ENCODE measurements at regions not wholly inside any gene's neighbourhood (a gene's known extent, or its start where the extent isn't known, plus 50 kb on each side); places are given as distances from the start of the nearest gene placed in this dataset.
"Not testable (repeated sequence)": the region's sequence is repeated elsewhere in the genome, so short reads cannot be mapped to it uniquely, and the experiment has no call there.

GRCh38 chr10:76628801-76629200, 1008.8 kb downstream of the KCNMA1 start:
- Mint-ChIP-seq H3K4me1 (ENCODE audit: low read depth) (no peaks in the 10 kb centered on the region), H3K27ac (no peak overlapping the region), H3K9me3 (no peaks in the 10 kb centered on the region), H3K36me3 (ENCODE audit: low read depth) (no peaks in the 10 kb centered on the region), H3K4me3 (no peak overlapping the region), H3K27me3 (ENCODE audit: low read depth) (no peaks in the 10 kb centered on the region)

GRCh38 chr10:76626386-76626785, 1011.2 kb downstream of the KCNMA1 start:
- no peak overlapping the region for H3K4me3 Mint-ChIP-seq
- H3K27me3 Mint-ChIP-seq (ENCODE audit: low read depth) = no peaks in the 10 kb centered on the region
- no peak overlapping the region for H3K27ac Mint-ChIP-seq

GRCh38 chr10:76624470-76624869, 1013.1 kb downstream of the KCNMA1 start:
- Mint-ChIP-seq H3K27ac (no peak overlapping the region), H3K36me3 (ENCODE audit: low read depth) (no peaks in the 10 kb centered on the region), H3K4me1 (ENCODE audit: low read depth) (no peaks in the 10 kb centered on the region), H3K9me3 (no peaks in the 10 kb centered on the region), H3K4me3 (no peak overlapping the region), H3K27me3 (ENCODE audit: low read depth) (no peaks in the 10 kb centered on the region)

More at GRCh38 chr10:76626386-76626785, 1011.2 kb downstream of the KCNMA1 start:
- Mint-ChIP-seq H3K4me1 (ENCODE audit: low read depth) (no peaks in the 10 kb centered on the region), H3K9me3 (no peaks in the 10 kb centered on the region), H3K36me3 (ENCODE audit: low read depth) (no peaks in the 10 kb centered on the region)

- Mint-ChIP-seq H3K27ac (no peak overlapping the region), H3K36me3 (ENCODE audit: low read depth) (no peaks in the 10 kb centered on the region), H3K9me3 (no peaks in the 10 kb centered on the region), H3K4me3 (no peak overlapping the region), H3K27me3 (ENCODE audit: low read depth) (no peaks in the 10 kb centered on the region), H3K4me1 (ENCODE audit: low read depth) (no peaks in the 10 kb centered on the region)
These were observed 1015.6 kb downstream of the KCNMA1 start for GRCh38 chr10:76621886-76622620.

GRCh38 chr10:76618641-76619040, 1019.0 kb downstream of the KCNMA1 start:
- Mint-ChIP-seq H3K36me3 (ENCODE audit: low read depth) (no peaks in the 10 kb centered on the region), H3K4me3 (no peak overlapping the region), H3K27me3 (ENCODE audit: low read depth) (no peaks in the 10 kb centered on the region), H3K9me3 (no peaks in the 10 kb centered on the region), H3K27ac (no peak overlapping the region), H3K4me1 (ENCODE audit: low read depth) (no peaks in the 10 kb centered on the region)

- Mint-ChIP-seq H3K27me3 (ENCODE audit: low read depth) (no peaks in the 10 kb centered on the region), H3K4me3 (no peak overlapping the region), H3K4me1 (ENCODE audit: low read depth) (no peaks in the 10 kb centered on the region), H3K36me3 (ENCODE audit: low read depth) (no peaks in the 10 kb centered on the region), H3K9me3 (no peaks in the 10 kb centered on the region), H3K27ac (no peak overlapping the region)
These were observed 1019.4 kb downstream of the KCNMA1 start for GRCh38 chr10:76618171-76618570.

GRCh38 chr10:76616666-76617065, 1020.9 kb downstream of the KCNMA1 start:
- H3K36me3 Mint-ChIP-seq (ENCODE audit: low read depth); H3K9me3 Mint-ChIP-seq; H3K4me1 Mint-ChIP-seq (ENCODE audit: low read depth); H3K27ac Mint-ChIP-seq; H3K4me3 Mint-ChIP-seq; H3K27me3 Mint-ChIP-seq (ENCODE audit: low read depth): not testable (repeated sequence)

GRCh38 chr10:76615049-76615448, 1022.6 kb downstream of the KCNMA1 start:
- Mint-ChIP-seq H3K9me3 (no peaks in the 10 kb centered on the region), H3K4me3 (no peak overlapping the region), H3K4me1 (ENCODE audit: low read depth) (no peaks in the 10 kb centered on the region), H3K27me3 (ENCODE audit: low read depth) (no peaks in the 10 kb centered on the region), H3K27ac (no peak overlapping the region), H3K36me3 (ENCODE audit: low read depth) (no peaks in the 10 kb centered on the region)

All from T-helper 1 cell treated with Interleukin-12 subunit alpha and Interleukin-12 subunit beta and Interleukin-4 antibody, amounts not matched to agents 30 μg/mL and 1 μg/mL, for 36 hours (primary cell).